ENCODE measurements at regions not wholly inside any gene's neighbourhood (a gene's known extent, or its start where the extent isn't known, plus 50 kb on each side); places are given as distances from the start of the nearest gene placed in this dataset.

- no peak for DNase-seq (ENCODE audit: low spot score)
- peaks cover 17% of the 10 kb centered on the region for H3K9me3 Mint-ChIP-seq
Measured at GRCh38 chr18:3345452-3345851, 83.5 kb downstream of the MYL12B start.

GRCh38 chr18:3345885-3346284 is 84.0 kb downstream of the MYL12B start:
- H3K4me2 ChIP-seq = no peak overlapping the region
- H2AFZ ChIP-seq (replicated peaks) = no peak overlapping the region
- TF ChIP-seq EZH2 (IDR thresholded peaks at IDR 0.05) (no peak), CTCF (IDR thresholded peaks at IDR 0.05) (no peak), EZH2phosphoT487 (IDR thresholded peaks at IDR 0.05) (no peak)
- peaks cover 14% of the 10 kb centered on the region for H3K9me3 Mint-ChIP-seq
- H3K4me3 Mint-ChIP-seq = no peak overlapping the region
- no peak overlapping the region for H3K4me3 ChIP-seq
- no peak overlapping the region for H3K9ac ChIP-seq
- no peaks in the 10 kb centered on the region for H3K79me2 ChIP-seq (ENCODE audit: low read depth)
- no peak overlapping the region for H3K27ac ChIP-seq
- H3F3A ChIP-seq (ENCODE audit: low read depth) = peaks cover 20% of the 10 kb centered on the region
- no peaks in the 10 kb centered on the region for H3K9me3 ChIP-seq (ENCODE audit: low read depth)
- no peaks in the 10 kb centered on the region for H3K36me3 Mint-ChIP-seq
- H3K27ac Mint-ChIP-seq = peak overlapping the region; percentile 50
- DNase-seq (ENCODE audit: low spot score) = no peak
- H3K27me3 Mint-ChIP-seq (ENCODE audit: insufficient read depth, low read depth) = peaks cover 19% of the 10 kb centered on the region
- no peaks in the 10 kb centered on the region for H3K27me3 ChIP-seq
- peaks cover 46% of the 10 kb centered on the region for H3K4me1 Mint-ChIP-seq
- H3K36me3 ChIP-seq = no peaks in the 10 kb centered on the region
- peaks cover 23% of the 10 kb centered on the region for H3K4me1 ChIP-seq
- H4K20me1 ChIP-seq (ENCODE audit: low read depth) = peaks cover 11% of the 10 kb centered on the region

More at GRCh38 chr18:3345452-3345851, 83.5 kb downstream of the MYL12B start:
- H3K27me3 ChIP-seq = no peaks in the 10 kb centered on the region
- H3F3A ChIP-seq (ENCODE audit: low read depth) = peaks cover 20% of the 10 kb centered on the region
- peaks cover 11% of the 10 kb centered on the region for H4K20me1 ChIP-seq (ENCODE audit: low read depth)
- Mint-ChIP-seq H3K36me3 (no peaks in the 10 kb centered on the region), H3K27me3 (ENCODE audit: insufficient read depth, low read depth) (peaks cover 19% of the 10 kb centered on the region), H3K4me3 (no peak overlapping the region), H3K27ac (no peak overlapping the region), H3K4me1 (peaks cover 45% of the 10 kb centered on the region)
- no peaks in the 10 kb centered on the region for H3K36me3 ChIP-seq
- no peak overlapping the region for H3K27ac ChIP-seq
- H3K9me3 ChIP-seq (ENCODE audit: low read depth) = no peaks in the 10 kb centered on the region
- no peak overlapping the region for H3K4me2 ChIP-seq
- H3K4me1 ChIP-seq = peaks cover 19% of the 10 kb centered on the region
- H3K4me3 ChIP-seq = no peak overlapping the region
- H3K79me2 ChIP-seq (ENCODE audit: low read depth) = no peaks in the 10 kb centered on the region
- no peak overlapping the region for H2AFZ ChIP-seq (replicated peaks)
- TF ChIP-seq CTCF (IDR thresholded peaks at IDR 0.05) (no peak), EZH2 (IDR thresholded peaks at IDR 0.05) (no peak)
- no peak overlapping the region for H3K9ac ChIP-seq

GRCh38 chr18:3346487-3346886 is 84.6 kb downstream of the MYL12B start:
- peaks cover 19% of the 10 kb centered on the region for H3K27me3 Mint-ChIP-seq (ENCODE audit: insufficient read depth, low read depth)
- H3K36me3 Mint-ChIP-seq = no peaks in the 10 kb centered on the region
- H3K4me3 Mint-ChIP-seq = no peak overlapping the region
- DNase-seq (ENCODE audit: low spot score) = no peak
- Histone ChIP-seq H3K36me3 (no peaks in the 10 kb centered on the region), H3F3A (ENCODE audit: low read depth) (peaks cover 20% of the 10 kb centered on the region), H3K4me3 (no peak overlapping the region), H3K27me3 (no peaks in the 10 kb centered on the region), H3K4me1 (peaks cover 29% of the 10 kb centered on the region), H4K20me1 (ENCODE audit: low read depth) (peaks cover 11% of the 10 kb centered on the region), H2AFZ (replicated peaks) (no peak overlapping the region), H3K9ac (no peak overlapping the region), H3K9me3 (ENCODE audit: low read depth) (no peaks in the 10 kb centered on the region), H3K79me2 (ENCODE audit: low read depth) (no peaks in the 10 kb centered on the region), H3K27ac (no peak overlapping the region), H3K4me2 (no peak overlapping the region)
- peaks cover 14% of the 10 kb centered on the region for H3K9me3 Mint-ChIP-seq
- peaks cover 49% of the 10 kb centered on the region for H3K4me1 Mint-ChIP-seq
- no peak overlapping the region for H3K27ac Mint-ChIP-seq
- TF ChIP-seq EZH2phosphoT487 (IDR thresholded peaks at IDR 0.05) (no peak), CTCF (IDR thresholded peaks at IDR 0.05) (no peak), EZH2 (IDR thresholded peaks at IDR 0.05) (no peak)
